Calu3 (cell line): ENCODE measurements at regions not wholly inside any gene's neighbourhood (a gene's known extent, or its start where the extent isn't known, plus 50 kb on each side); places are given as distances from the start of the nearest gene placed in this dataset.

Source experiments
- BruUV-seq: library from RNA; stranded (reverse); fragments of 400-500 nt; replicated peaks from 2 replicates; lab custom pipeline; 2021; lab: Mats Ljungman, UMichigan
- CTCF ChIA-PET: fragments of 300-600 bp; sonication (Branson Sonifier 250); formaldehyde crosslinking; loops from one replicate; lab custom pipeline; 2022; ENCODE audit warnings: antibody characterized with exemption; lab: Charles Lee
- DNase-seq: peaks from one replicate; pipeline ENCODE4 v3.0.0; 2022
- H3K27ac Mint-ChIP-seq: one replicate; pipeline ENCODE4 v1.8.0; 2022; ENCODE audit warnings: mixed read lengths; ENCODE audit not compliant: unreplicated experiment
- H3K27me3 Mint-ChIP-seq: one replicate; pipeline ENCODE4 v1.8.0; 2022; ENCODE audit warnings: mixed read lengths; ENCODE audit not compliant: unreplicated experiment
- H3K36me3 Mint-ChIP-seq: one replicate; pipeline ENCODE4 v1.8.0; 2022; ENCODE audit warnings: mild to moderate bottlenecking, moderate library complexity, mixed read lengths; ENCODE audit not compliant: insufficient read depth, unreplicated experiment
- H3K4me1 Mint-ChIP-seq: one replicate; pipeline ENCODE4 v1.8.0; 2022; ENCODE audit warnings: mild to moderate bottlenecking, low read depth, mixed read lengths; ENCODE audit not compliant: unreplicated experiment
- H3K4me3 Mint-ChIP-seq: one replicate; pipeline ENCODE4 v1.8.0; 2022; ENCODE audit warnings: mild to moderate bottlenecking, low read depth, moderate library complexity, mixed read lengths; ENCODE audit not compliant: unreplicated experiment
- H3K9me3 Mint-ChIP-seq: one replicate; pipeline ENCODE4 v1.8.0; 2022; ENCODE audit warnings: low read depth, mixed read lengths; ENCODE audit not compliant: unreplicated experiment
- intact Hi-C: fragments of 100-400 bp; cut with micrococcal nuclease; formaldehyde crosslinking; loops from one replicate; pipeline ENCODE4 v1.10.0; 2022; ENCODE audit not compliant: unreplicated experiment
- TF ChIP-seq, protein P1 (sequence below): fragments of 200-600 bp; IDR thresholded peaks from one replicate; pipeline ENCODE4 v1.8.0; 2022; ENCODE audit warnings: antibody characterized with exemption; ENCODE audit not compliant: unreplicated experiment

DNA sequence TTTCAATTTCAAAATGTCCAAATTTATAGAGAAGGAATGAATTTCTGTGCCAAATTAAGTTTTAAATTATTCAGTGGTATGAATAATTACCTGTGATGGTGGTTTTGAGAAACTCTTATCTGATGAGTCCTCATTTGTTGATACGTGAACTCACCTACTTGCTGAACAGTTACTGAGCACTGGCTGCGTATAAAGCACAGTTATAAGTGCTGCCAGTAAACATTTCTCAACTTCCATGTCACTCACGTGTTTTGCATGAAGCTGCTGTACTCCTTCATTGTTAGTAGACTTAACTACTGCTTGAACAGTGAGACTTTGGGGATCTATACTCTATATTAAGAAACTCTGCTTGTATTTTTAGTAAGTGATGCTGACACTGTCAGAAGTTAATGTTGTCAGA, 269.1 kb upstream of the FZD8 start:
- CTCF ChIA-PET = no interaction called here
- no peaks in the 10 kb centered on the region for H3K27me3 Mint-ChIP-seq
- no peaks in the 10 kb centered on the region for H3K36me3 Mint-ChIP-seq
- TF ChIP-seq, protein P1, sequence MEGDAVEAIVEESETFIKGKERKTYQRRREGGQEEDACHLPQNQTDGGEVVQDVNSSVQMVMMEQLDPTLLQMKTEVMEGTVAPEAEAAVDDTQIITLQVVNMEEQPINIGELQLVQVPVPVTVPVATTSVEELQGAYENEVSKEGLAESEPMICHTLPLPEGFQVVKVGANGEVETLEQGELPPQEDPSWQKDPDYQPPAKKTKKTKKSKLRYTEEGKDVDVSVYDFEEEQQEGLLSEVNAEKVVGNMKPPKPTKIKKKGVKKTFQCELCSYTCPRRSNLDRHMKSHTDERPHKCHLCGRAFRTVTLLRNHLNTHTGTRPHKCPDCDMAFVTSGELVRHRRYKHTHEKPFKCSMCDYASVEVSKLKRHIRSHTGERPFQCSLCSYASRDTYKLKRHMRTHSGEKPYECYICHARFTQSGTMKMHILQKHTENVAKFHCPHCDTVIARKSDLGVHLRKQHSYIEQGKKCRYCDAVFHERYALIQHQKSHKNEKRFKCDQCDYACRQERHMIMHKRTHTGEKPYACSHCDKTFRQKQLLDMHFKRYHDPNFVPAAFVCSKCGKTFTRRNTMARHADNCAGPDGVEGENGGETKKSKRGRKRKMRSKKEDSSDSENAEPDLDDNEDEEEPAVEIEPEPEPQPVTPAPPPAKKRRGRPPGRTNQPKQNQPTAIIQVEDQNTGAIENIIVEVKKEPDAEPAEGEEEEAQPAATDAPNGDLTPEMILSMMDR = no peak
- no peaks in the 10 kb centered on the region for H3K4me1 Mint-ChIP-seq
- no peak overlapping the region for H3K4me3 Mint-ChIP-seq
- H3K27ac Mint-ChIP-seq = no peak overlapping the region
- H3K9me3 Mint-ChIP-seq = no peaks in the 10 kb centered on the region
- no peak for DNase-seq
- intact Hi-C loops = no loop called here
- BruUV-seq = no TSS peak

DNA sequence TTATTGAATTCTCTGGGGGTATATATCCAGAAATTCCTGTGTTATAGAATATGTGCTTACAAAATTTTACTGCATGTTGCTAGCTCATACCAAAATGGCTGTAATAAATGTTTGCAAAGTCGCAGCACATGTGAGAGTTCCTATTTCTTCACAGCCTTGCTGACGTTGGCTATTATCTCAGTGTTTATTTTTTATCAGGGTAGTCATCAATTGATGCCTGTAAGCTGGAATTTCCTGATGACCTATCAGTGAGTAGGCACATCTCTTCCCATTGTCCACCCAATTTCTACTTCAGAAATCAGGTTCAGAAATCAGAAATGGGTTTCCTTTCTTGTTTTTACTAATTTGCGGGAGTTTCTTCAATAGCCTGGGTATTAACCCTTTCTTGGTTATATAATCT, 268.1 kb upstream of the FZD8 start:
- Mint-ChIP-seq H3K27me3 (no peaks in the 10 kb centered on the region), H3K4me3 (no peak overlapping the region), H3K9me3 (no peaks in the 10 kb centered on the region), H3K4me1 (no peaks in the 10 kb centered on the region), H3K27ac (no peak overlapping the region), H3K36me3 (no peaks in the 10 kb centered on the region)
- intact Hi-C loops = no loop called here
- no TSS peak for BruUV-seq
- CTCF ChIA-PET = no interaction called here
- TF ChIP-seq, protein P1 = no peak
- no peak for DNase-seq

DNA sequence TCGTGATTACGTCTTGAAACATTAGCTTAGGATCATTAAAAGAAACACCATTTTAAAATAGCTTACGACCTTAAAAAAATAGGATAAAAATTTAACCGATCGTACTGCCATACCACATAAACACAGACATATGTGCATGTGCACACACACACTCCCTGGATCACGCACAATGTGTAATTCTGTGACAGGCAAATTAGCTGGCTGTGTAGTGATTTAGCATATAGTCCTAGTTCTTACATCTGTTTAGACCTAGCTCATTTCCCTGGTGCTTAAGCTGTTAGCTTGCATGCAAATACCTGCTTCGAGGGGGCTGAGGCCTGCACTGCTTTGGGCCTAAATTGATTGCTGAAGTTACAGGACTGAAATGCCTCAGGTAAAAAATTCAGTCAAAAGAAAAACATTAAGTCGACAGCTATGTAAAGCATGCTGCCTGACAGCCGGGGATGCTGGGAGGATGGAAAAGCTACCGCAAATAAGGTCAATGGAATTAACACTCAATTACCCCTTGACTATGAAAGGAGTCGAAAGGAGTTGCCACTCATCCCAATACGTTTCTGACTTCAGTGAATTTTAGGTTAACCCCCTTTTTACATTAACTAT, 267.1 kb upstream of the FZD8 start:
- no peaks in the 10 kb centered on the region for H3K9me3 Mint-ChIP-seq
- H3K4me3 Mint-ChIP-seq = no peak overlapping the region
- TF ChIP-seq, protein P1 = no peak
- H3K27ac Mint-ChIP-seq = no peak overlapping the region
- no peaks in the 10 kb centered on the region for H3K27me3 Mint-ChIP-seq
- no peak for DNase-seq
- intact Hi-C loops = no loop called here
- no TSS peak for BruUV-seq
- CTCF ChIA-PET = no interaction called here
- H3K4me1 Mint-ChIP-seq = no peaks in the 10 kb centered on the region
- H3K36me3 Mint-ChIP-seq = no peaks in the 10 kb centered on the region

DNA sequence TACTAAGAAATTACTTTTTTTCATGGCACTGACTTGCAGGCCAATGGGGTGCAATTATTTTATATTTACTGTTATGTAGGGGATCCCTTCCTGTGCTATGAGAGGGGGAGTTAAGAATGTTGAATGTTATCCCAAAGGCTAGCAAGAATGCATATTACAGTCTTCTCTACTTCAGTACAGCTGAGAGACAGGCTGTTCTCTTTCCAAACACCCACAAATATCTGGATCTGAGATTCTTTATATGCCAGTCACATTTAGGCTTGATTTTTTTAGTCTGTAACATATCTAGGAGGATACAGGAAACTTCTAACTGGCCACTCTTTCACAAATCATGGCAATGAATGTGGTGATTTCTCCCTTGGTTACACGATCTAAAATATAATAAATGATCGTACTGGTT, 266.4 kb upstream of the FZD8 start:
- Mint-ChIP-seq H3K27ac (no peak overlapping the region), H3K4me3 (no peak overlapping the region), H3K27me3 (no peaks in the 10 kb centered on the region), H3K36me3 (no peaks in the 10 kb centered on the region), H3K9me3 (no peaks in the 10 kb centered on the region), H3K4me1 (no peaks in the 10 kb centered on the region)
- CTCF ChIA-PET = no interaction called here
- TF ChIP-seq, protein P1 = no peak
- DNase-seq = no peak
- intact Hi-C loops = no loop called here
- BruUV-seq = no TSS peak
